ENCODE measurements at regions not wholly inside any gene's neighbourhood (a gene's known extent, or its start where the extent isn't known, plus 50 kb on each side); places are given as distances from the start of the nearest gene placed in this dataset.

DNA sequence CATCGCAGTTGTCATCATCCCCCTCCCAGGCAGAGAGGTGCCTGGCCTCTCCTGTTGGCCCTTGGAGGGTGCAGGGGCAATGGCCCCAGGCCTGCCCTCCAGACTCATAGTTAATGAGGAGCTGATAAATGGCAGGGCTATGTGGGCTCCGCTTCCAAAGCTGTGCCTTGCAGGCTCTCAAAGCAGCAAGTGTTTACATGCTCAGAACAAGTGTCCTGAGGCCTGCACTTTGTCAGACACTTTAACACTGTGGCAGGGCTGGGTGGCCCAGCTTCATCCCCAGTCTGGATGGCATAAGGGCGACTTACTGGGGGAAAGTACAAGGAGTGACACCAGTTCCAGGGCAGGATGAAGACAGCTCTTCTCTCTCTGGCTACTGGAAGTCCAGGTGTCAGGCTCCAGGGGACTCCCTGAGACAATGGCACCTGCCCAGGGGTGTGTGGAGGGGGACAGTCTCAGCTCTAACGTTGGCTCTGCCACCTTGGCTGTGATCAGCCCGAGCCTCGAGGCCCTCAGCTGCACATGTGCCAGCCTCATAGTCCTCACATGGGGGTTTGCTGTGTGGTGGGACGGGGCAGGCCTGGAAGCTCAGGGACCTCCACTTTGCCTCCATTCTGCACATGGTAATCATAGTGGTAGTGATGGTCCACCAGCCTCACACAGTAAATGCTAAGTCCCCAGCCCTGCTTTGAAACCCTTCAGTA, 153.4 kb downstream of the BARX1 start:
- no peak for TF ChIP-seq FOXK2 (conservative IDR thresholded peaks at IDR 0.05 in 1 of 2, IDR thresholded peaks at IDR 0.05 in 1 of 2; ENCODE audit: low read depth in 2 of 2)
- TF ChIP-seq, protein P1, sequence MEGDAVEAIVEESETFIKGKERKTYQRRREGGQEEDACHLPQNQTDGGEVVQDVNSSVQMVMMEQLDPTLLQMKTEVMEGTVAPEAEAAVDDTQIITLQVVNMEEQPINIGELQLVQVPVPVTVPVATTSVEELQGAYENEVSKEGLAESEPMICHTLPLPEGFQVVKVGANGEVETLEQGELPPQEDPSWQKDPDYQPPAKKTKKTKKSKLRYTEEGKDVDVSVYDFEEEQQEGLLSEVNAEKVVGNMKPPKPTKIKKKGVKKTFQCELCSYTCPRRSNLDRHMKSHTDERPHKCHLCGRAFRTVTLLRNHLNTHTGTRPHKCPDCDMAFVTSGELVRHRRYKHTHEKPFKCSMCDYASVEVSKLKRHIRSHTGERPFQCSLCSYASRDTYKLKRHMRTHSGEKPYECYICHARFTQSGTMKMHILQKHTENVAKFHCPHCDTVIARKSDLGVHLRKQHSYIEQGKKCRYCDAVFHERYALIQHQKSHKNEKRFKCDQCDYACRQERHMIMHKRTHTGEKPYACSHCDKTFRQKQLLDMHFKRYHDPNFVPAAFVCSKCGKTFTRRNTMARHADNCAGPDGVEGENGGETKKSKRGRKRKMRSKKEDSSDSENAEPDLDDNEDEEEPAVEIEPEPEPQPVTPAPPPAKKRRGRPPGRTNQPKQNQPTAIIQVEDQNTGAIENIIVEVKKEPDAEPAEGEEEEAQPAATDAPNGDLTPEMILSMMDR (IDR thresholded peaks at IDR 0.05 in 2 of 3, conservative IDR thresholded peaks at IDR 0.05 in 1 of 3; ENCODE audit: insufficient read depth in 2 of 3, low read depth in 1 of 3, low read length in 3 of 3) = no peak
